Aorta (tissue), 5 donors: ENCODE measurements at regions not wholly inside any gene's neighbourhood (a gene's known extent, or its start where the extent isn't known, plus 50 kb on each side); places are given as distances from the start of the nearest gene placed in this dataset.

Experiments used
- ATAC-seq: fragments of 200-7000 bp; cut with Tn5 transposase; one replicate; pipeline ENCODE4 v1.9.1; 2022; ENCODE audit warnings: moderate library complexity; ENCODE audit not compliant: low FRiP score
- DNase-seq, 2 donors: peaks; one replicate each; pipeline ENCODE4 v3.0.0-alpha.2; 2020
- H3K27ac ChIP-seq, 2 donors: one replicate each; pipeline ENCODE4 v1.5.1; 2013; ENCODE audit warnings: low read length in 2 of 2, mild to moderate bottlenecking in 2 of 2, moderate library complexity in 2 of 2, control low read depth in 1 of 2, inconsistent platforms in 1 of 2, low read depth in 1 of 2
- H3K27me3 ChIP-seq, 2 donors: one replicate each; pipeline ENCODE4 v1.6.1; 2013; ENCODE audit warnings: control low read depth in 1 of 2, low read length in 1 of 2, mild to moderate bottlenecking in 1 of 2, moderate library complexity in 1 of 2; ENCODE audit not compliant: insufficient read depth in 2 of 2, control insufficient read depth in 1 of 2
- H3K36me3 ChIP-seq, 2 donors: one replicate each; pipeline ENCODE4 v1.6.1; 2013; ENCODE audit warnings: control low read depth in 1 of 2, low read length in 1 of 2, mild to moderate bottlenecking in 1 of 2; ENCODE audit not compliant: insufficient read depth in 2 of 2, control insufficient read depth in 1 of 2
- H3K4me1 ChIP-seq, 2 donors: one replicate each; pipeline ENCODE4 v1.6.1; 2013; ENCODE audit warnings: low read length in 2 of 2, control low read depth in 1 of 2, mild to moderate bottlenecking in 1 of 2, moderate library complexity in 1 of 2; ENCODE audit not compliant: insufficient read depth in 2 of 2, control insufficient read depth in 1 of 2
- H3K4me3 ChIP-seq, 2 donors: one replicate each; pipeline ENCODE4 v1.5.1; 2013; ENCODE audit warnings: low read length in 2 of 2, control low read depth in 1 of 2, mild to moderate bottlenecking in 1 of 2
- H3K9me3 ChIP-seq: one replicate; pipeline ENCODE4 v1.6.1; 2013; ENCODE audit warnings: mild to moderate bottlenecking, low read length; ENCODE audit not compliant: control insufficient read depth
- WGBS, 2 donors: extraction: QIAGEN DNeasy Blood & Tissue Kit; methylation state at CpG; one replicate each; pipeline ENCODE4 v1.1.7; 2013; 5-methylcytosine and 5-hydroxymethylcytosine counted together
- intact Hi-C, 2 donors: fragments of 100-400 bp; cut with DNase I; formaldehyde crosslinking; loops; one replicate each; pipeline versions ENCODE4 v1.14.2 to v1.15.0; 2022
- donor health status: healthy with polysubstance abuse.
- donor health status: Bipolar disorder and iron deficiency.
- donor health status: DM: no; HTN: no; CAD: no.
- donor health status: DM: no; HTN: no; CAD: no.
- donor health status: DM: yes; HTN: yes; CAD: no.

DNA sequence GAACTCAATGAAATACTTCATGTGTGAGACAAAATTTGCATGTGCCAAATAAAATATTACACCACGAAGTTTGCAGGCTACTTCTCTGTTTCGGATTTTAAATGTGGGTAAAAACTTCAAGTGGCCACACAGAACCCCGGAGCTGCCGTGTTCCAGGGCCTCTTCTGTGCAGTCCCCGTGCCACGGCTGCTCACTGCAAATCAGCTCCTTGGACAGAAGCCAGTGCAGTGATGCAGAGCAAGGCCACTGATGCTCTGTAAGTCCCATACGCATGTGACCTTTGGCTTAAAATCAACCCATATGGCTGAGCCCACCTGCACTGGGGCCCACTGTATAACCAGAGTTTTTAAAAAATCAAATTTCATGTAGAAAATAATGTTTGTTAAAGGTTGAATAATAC, 1309.4 kb downstream of the TBC1D22A start:
- no peak for DNase-seq
- Histone ChIP-seq H3K4me3 (no peak overlapping the region), H3K27me3 (no peaks in the 10 kb centered on the region), H3K27ac (no peak overlapping the region), H3K9me3 (peaks cover 3% of the 10 kb centered on the region), H3K36me3 (no peaks in the 10 kb centered on the region), H3K4me1 (no peaks in the 10 kb centered on the region)
- 37 to 40% methylated on average over 7 of the region's 7 CpGs for WGBS, 2 donors
- intact Hi-C loops: no loop called here
- ATAC-seq: no peak

GRCh38 chr22:48071305-48071704, 1308.9 kb downstream of the TBC1D22A start:
- ATAC-seq (no peak), DNase-seq (peak in 1 of 2 donors; percentile 47)
- H3K4me3 ChIP-seq: no peak overlapping the region

GRCh38 chr22:48070760-48071159, 1308.3 kb downstream of the TBC1D22A start:
- Histone ChIP-seq H3K27ac (no peak overlapping the region), H3K4me3 (no peak overlapping the region), H3K27me3 (no peaks in the 10 kb centered on the region), H3K4me1 (no peaks in the 10 kb centered on the region), H3K36me3 (no peaks in the 10 kb centered on the region), H3K9me3 (peaks cover 3% of the 10 kb centered on the region)
- peak in 1 of 2 donors; percentile 38 for DNase-seq
- no peak for ATAC-seq
- WGBS, 2 donors: 75 to 81% methylated on average over 4 of the region's 4 CpGs
- intact Hi-C loops: no loop called here

More at GRCh38 chr22:48071305-48071704, 1308.9 kb downstream of the TBC1D22A start:
- Histone ChIP-seq H3K9me3 (peaks cover 3% of the 10 kb centered on the region), H3K4me1 (no peaks in the 10 kb centered on the region), H3K27ac (no peak overlapping the region), H3K36me3 (no peaks in the 10 kb centered on the region), H3K27me3 (no peaks in the 10 kb centered on the region)
- WGBS, 2 donors: 75 to 79% methylated on average over 10 of the region's 10 CpGs
- intact Hi-C loops: no loop called here

DNA sequence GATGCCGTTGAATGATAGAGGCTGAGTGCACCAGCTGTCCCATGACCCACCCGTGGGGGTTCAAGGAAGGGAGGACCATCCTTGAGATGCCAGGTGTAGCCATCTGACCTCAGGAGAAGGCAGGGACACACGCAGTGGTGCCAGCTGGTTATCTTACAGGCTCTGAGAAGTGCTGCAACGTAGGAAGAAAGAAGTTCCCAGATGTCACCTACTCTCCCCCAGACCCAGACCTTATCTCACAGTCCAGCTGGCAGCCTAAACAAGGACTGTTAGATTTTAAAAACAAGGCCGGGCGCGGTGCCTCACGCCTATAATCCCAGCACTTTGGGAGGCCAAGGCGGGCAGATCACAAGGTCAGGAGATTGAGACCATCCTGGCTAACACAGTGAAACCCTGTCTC, 1307.6 kb downstream of the TBC1D22A start:
- H3K9me3 ChIP-seq: peaks cover 3% of the 10 kb centered on the region
- H3K4me1 ChIP-seq: no peaks in the 10 kb centered on the region
- H3K27me3 ChIP-seq: no peaks in the 10 kb centered on the region
- intact Hi-C loops: no loop called here
- WGBS, 2 donors: 89 to 91% methylated on average over 9 of the region's 9 CpGs
- H3K4me3 ChIP-seq: no peak overlapping the region
- H3K36me3 ChIP-seq: no peaks in the 10 kb centered on the region
- no peak for ATAC-seq
- DNase-seq: no peak
- no peak overlapping the region for H3K27ac ChIP-seq

DNA sequence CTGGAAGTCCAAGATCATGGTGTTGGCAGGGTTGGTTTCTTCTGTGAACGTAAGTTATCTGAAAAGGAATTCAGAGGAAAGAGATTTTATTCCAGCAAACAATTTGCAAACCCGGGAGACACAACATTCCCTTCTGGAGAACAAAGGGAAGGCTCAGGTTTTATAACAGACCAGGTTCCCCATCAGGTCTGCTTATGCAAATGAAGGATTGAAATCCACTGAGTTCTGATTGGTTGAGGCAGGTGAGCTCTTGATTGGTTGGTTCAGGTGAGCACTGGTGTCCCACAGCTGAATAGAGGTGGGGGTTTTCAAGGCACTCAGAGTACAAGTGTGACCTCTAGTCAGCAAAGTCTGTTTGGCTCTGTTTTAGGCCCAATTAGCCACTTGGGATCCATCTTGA, 1306.8 kb downstream of the TBC1D22A start:
- WGBS, 2 donors: 86 to 90% methylated on average over 2 of the region's 2 CpGs
- no peak for ATAC-seq
- Histone ChIP-seq H3K27me3 (no peaks in the 10 kb centered on the region), H3K4me1 (no peaks in the 10 kb centered on the region), H3K9me3 (peaks cover 3% of the 10 kb centered on the region), H3K4me3 (no peak overlapping the region), H3K36me3 (no peaks in the 10 kb centered on the region), H3K27ac (no peak overlapping the region)
- DNase-seq: no peak
- intact Hi-C loops: no loop called here

GRCh38 chr22:48068323-48068885, 1306.0 kb downstream of the TBC1D22A start:
- WGBS, 2 donors: 78 to 85% methylated on average over 18 of the region's 18 CpGs

GRCh38 chr22:48065892-48066291, 1303.4 kb downstream of the TBC1D22A start:
- 86 to 87% methylated on average over 7 of the region's 7 CpGs for WGBS, 2 donors

More at GRCh38 chr22:48068323-48068885, 1306.0 kb downstream of the TBC1D22A start:
- Histone ChIP-seq H3K27me3 (no peaks in the 10 kb centered on the region), H3K36me3 (no peaks in the 10 kb centered on the region), H3K27ac (no peak overlapping the region), H3K9me3 (peaks cover 3% of the 10 kb centered on the region), H3K4me3 (no peak overlapping the region), H3K4me1 (no peaks in the 10 kb centered on the region)
- ATAC-seq (no peak), DNase-seq (peak in 1 of 2 donors; percentile 63)
- intact Hi-C loops: no loop called here

DNA sequence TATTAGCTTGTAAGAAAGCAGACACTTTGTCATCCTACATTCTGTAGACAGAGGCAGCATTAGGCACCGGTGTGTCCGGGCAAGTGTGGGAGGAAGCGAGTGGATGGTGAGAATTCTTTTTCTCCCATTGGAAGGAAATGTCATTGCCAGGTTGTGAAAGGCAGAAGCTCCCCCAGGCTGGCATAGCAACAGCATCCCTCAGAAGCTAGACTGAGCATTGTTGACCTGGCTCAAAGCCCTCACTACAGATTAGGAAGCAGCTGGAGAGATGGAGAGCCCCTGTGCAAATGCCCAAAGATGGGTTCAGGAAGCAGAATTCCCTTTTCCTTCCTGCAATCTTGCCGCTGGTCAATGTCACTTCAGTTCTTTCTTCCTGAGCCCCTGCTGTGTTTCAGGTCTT, 1299.3 kb downstream of the TBC1D22A start:
- Histone ChIP-seq H3K4me1 (no peaks in the 10 kb centered on the region), H3K36me3 (no peaks in the 10 kb centered on the region), H3K27me3 (no peaks in the 10 kb centered on the region), H3K4me3 (no peak overlapping the region), H3K9me3 (no peaks in the 10 kb centered on the region), H3K27ac (no peak overlapping the region)
- 56 to 63% methylated on average over 4 of the region's 4 CpGs for WGBS, 2 donors
- intact Hi-C loops: no loop called here
- no peak for ATAC-seq
- DNase-seq: no peak

More at GRCh38 chr22:48065892-48066291, 1303.4 kb downstream of the TBC1D22A start:
- H3K4me3 ChIP-seq: no peak overlapping the region
- H3K27ac ChIP-seq: no peak overlapping the region
- no peaks in the 10 kb centered on the region for H3K4me1 ChIP-seq
- H3K36me3 ChIP-seq: no peaks in the 10 kb centered on the region
- peaks cover 3% of the 10 kb centered on the region for H3K9me3 ChIP-seq
- DNase-seq: peak in 1 of 2 donors; percentile 65
- H3K27me3 ChIP-seq: no peaks in the 10 kb centered on the region
- intact Hi-C loops: no loop called here
- no peak for ATAC-seq

DNA sequence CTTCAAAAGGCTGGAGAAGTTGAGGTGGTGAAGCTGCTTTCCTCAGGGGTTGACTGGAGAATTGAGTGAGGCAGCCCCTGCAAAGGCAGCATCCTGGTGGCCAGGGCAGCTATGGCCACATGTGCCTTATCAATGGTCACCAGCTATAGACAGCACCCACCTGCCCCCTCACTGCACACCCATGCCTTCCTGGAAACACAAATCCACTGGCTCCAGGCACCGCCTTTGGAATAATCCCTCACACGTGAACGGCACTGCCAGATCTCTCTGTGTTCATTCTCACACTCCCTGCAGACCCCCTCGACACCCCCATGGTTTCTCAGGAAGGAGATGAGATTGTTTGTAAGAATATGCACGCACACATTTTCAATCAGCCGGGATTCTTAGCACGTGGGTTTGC, 1297.8 kb downstream of the TBC1D22A start:
- WGBS, 2 donors: 69 to 73% methylated on average over 7 of the region's 7 CpGs
- Histone ChIP-seq H3K4me1 (no peaks in the 10 kb centered on the region), H3K36me3 (no peaks in the 10 kb centered on the region), H3K4me3 (no peak overlapping the region), H3K27ac (no peak overlapping the region), H3K9me3 (no peaks in the 10 kb centered on the region), H3K27me3 (no peaks in the 10 kb centered on the region)
- ATAC-seq: no peak
- no peak for DNase-seq
- intact Hi-C loops: no loop called here
